Neural cell (in vitro differentiated cells): ENCODE measurements at regions not wholly inside any gene's neighbourhood (a gene's known extent, or its start where the extent isn't known, plus 50 kb on each side); places are given as distances from the start of the nearest gene placed in this dataset.

Source experiments
- H2AFZ ChIP-seq: fragments of 200-600, 300-800 bp; sonication (generic), shearing (Covaris generic); 2 replicates; pipeline ENCODE4 v1.6.0; 2014; ENCODE audit warnings: low read depth, mild to moderate bottlenecking, antibody characterized with exemption, low read length, moderate library complexity
- H3F3A ChIP-seq: fragments of 200-600 bp; shearing (Covaris generic); 2 replicates; pipeline ENCODE4 v1.6.1; 2016; ENCODE audit warnings: mild to moderate bottlenecking, moderate library complexity, mixed read lengths, antibody characterized with exemption, low read length; ENCODE audit not compliant: insufficient read depth, poor library complexity, severe bottlenecking
- H3K27ac ChIP-seq: fragments of 200-600, 300-800 bp; sonication (generic), shearing (Covaris generic); 2 replicates; pipeline ENCODE4 v1.5.1; 2014; ENCODE audit warnings: mild to moderate bottlenecking, low read length, moderate library complexity
- H3K27me3 ChIP-seq: fragments of 300-800, 200-600 bp; sonication (generic), shearing (Covaris generic); 2 replicates; pipeline ENCODE4 v1.6.0; 2014; ENCODE audit warnings: mild to moderate bottlenecking, low read depth, low read length, moderate library complexity; ENCODE audit not compliant: insufficient read depth
- H3K36me3 ChIP-seq: fragments of 300-800, 200-600 bp; sonication (generic), shearing (Covaris generic); 2 replicates; pipeline ENCODE4 v1.5.1; 2014; ENCODE audit warnings: mild to moderate bottlenecking, antibody characterized with exemption, low read length, moderate library complexity; ENCODE audit not compliant: insufficient read depth
- H3K4me2 ChIP-seq: fragments of 300-800, 200-600 bp; sonication (generic), shearing (Covaris generic); 2 replicates; pipeline ENCODE4 v1.6.0; 2014; ENCODE audit warnings: mild to moderate bottlenecking, low read length
- H3K4me3 ChIP-seq: fragments of 300-800, 200-600 bp; sonication (generic), shearing (Covaris generic); 2 replicates; pipeline ENCODE4 v1.5.1; 2014; ENCODE audit warnings: mild to moderate bottlenecking, low read length, moderate library complexity
- H3K79me2 ChIP-seq: fragments of 200-600 bp; shearing (Covaris generic); replicated peaks from 2 replicates; pipeline ENCODE4 v1.6.0; 2014; ENCODE audit warnings: mild to moderate bottlenecking, low read length, moderate library complexity; ENCODE audit not compliant: insufficient read depth
- H3K9ac ChIP-seq: fragments of 300-800, 200-600 bp; sonication (generic), shearing (Covaris generic); 2 replicates; pipeline ENCODE4 v1.6.1; 2016; ENCODE audit warnings: mild to moderate bottlenecking, low read length, mixed read lengths
- H3K9me2 ChIP-seq: fragments of 200-600 bp; shearing (Covaris generic); 2 replicates; pipeline ENCODE4 v1.6.1; 2016; ENCODE audit warnings: mild to moderate bottlenecking, low read length, mixed read lengths; ENCODE audit not compliant: insufficient read depth
- H3K9me3 ChIP-seq: fragments of 200-600, 300-800 bp; sonication (generic), shearing (Covaris generic); 2 replicates; pipeline ENCODE4 v1.6.1; 2016; ENCODE audit warnings: mild to moderate bottlenecking, mixed run types, low read length, moderate library complexity, mixed read lengths
- H4K20me1 ChIP-seq: fragments of 200-600 bp; shearing (Covaris generic); 2 replicates; pipeline ENCODE4 v1.6.1; 2016; ENCODE audit warnings: mild to moderate bottlenecking, mixed run types; ENCODE audit not compliant: insufficient read depth
- CTCF ChIP-seq: fragments of 450-650 bp; IDR thresholded peaks from 2 replicates; pipeline ENCODE4 v1.5.1; 2014; ENCODE audit warnings: antibody characterized with exemption, mild to moderate bottlenecking, moderate library complexity; ENCODE audit not compliant: poor library complexity, severe bottlenecking
- EZH2 ChIP-seq: fragments of 200-600, 300-800 bp; shearing (Covaris generic), sonication (generic); IDR thresholded peaks from 2 replicates; pipeline ENCODE4 v1.6.1; 2014; ENCODE audit warnings: antibody characterized with exemption, low read length, borderline replicate concordance, mild to moderate bottlenecking; ENCODE audit not compliant: insufficient read depth, poor library complexity, severe bottlenecking
- MXI1 ChIP-seq: fragments of 450-650 bp; conservative IDR thresholded peaks from 2 replicates; pipeline ENCODE4 v1.6.1; 2014; ENCODE audit warnings: antibody characterized with exemption, mild to moderate bottlenecking; ENCODE audit not compliant: poor library complexity, severe bottlenecking
- RAD21 ChIP-seq: fragments of 450-650 bp; conservative IDR thresholded peaks from 2 replicates; pipeline ENCODE4 v1.6.1; 2014; ENCODE audit warnings: antibody characterized with exemption, mild to moderate bottlenecking, moderate library complexity
- REST ChIP-seq: IDR thresholded peaks from 2 replicates; pipeline ENCODE4 v1.6.1; 2012; ENCODE audit warnings: borderline replicate concordance
- SMC3 ChIP-seq: fragments of 450-650 bp; conservative IDR thresholded peaks from 2 replicates; pipeline ENCODE4 v1.6.1; 2014; ENCODE audit warnings: antibody characterized with exemption, mild to moderate bottlenecking, moderate library complexity; ENCODE audit not compliant: poor library complexity
- TAF1 ChIP-seq: IDR thresholded peaks from 2 replicates; pipeline ENCODE4 v1.6.1; 2012; ENCODE audit warnings: low read depth

- Histone ChIP-seq H3K9me2 (no peaks in the 10 kb centered on the region), H3F3A (no peaks in the 10 kb centered on the region), H3K4me2 (no peak overlapping the region), H3K4me3 (no peak overlapping the region), H3K9me3 (no peaks in the 10 kb centered on the region), H3K9ac (no peak overlapping the region), H2AFZ (no peak overlapping the region), H3K79me2 (no peaks in the 10 kb centered on the region), H3K27ac (no peak overlapping the region), H4K20me1 (no peaks in the 10 kb centered on the region), H3K27me3 (no peaks in the 10 kb centered on the region), H3K36me3 (no peaks in the 10 kb centered on the region)
- no peak for TF ChIP-seq CTCF
Observed at GRCh38 chr18:55658598-55658997, 70.6 kb upstream of the TCF4 start.

GRCh38 chr18:55657572-55658331, 69.8 kb upstream of the TCF4 start:
- H3K79me2 ChIP-seq: no peaks in the 10 kb centered on the region
- no peaks in the 10 kb centered on the region for H3K36me3 ChIP-seq
- H3K4me2 ChIP-seq: no peak overlapping the region
- H3K27me3 ChIP-seq: no peaks in the 10 kb centered on the region
- H3F3A ChIP-seq: no peaks in the 10 kb centered on the region
- no peak overlapping the region for H3K4me3 ChIP-seq
- H3K9me3 ChIP-seq: no peaks in the 10 kb centered on the region
- H4K20me1 ChIP-seq: no peaks in the 10 kb centered on the region
- TF ChIP-seq SMC3 (no peak), MXI1 (no peak), REST (no peak), CTCF (no peak), TAF1 (no peak), RAD21 (no peak), EZH2 (no peak)
- no peak overlapping the region for H2AFZ ChIP-seq
- H3K9ac ChIP-seq: no peak overlapping the region
- no peak overlapping the region for H3K27ac ChIP-seq
- no peaks in the 10 kb centered on the region for H3K9me2 ChIP-seq
